ENCODE measurements at regions not wholly inside any gene's neighbourhood (a gene's known extent, or its start where the extent isn't known, plus 50 kb on each side); places are given as distances from the start of the nearest gene placed in this dataset.

GRCh38 chr12:58645946-58646345 is 274.4 kb downstream of the LRIG3 start (continued):
- TF ChIP-seq REST (IDR thresholded peaks at IDR 0.05): no peak

- no peak for TF ChIP-seq RAD21 (IDR thresholded peaks at IDR 0.05)
- no peak for TF ChIP-seq MAX (IDR thresholded peaks at IDR 0.05)
- TF ChIP-seq GABPA (IDR thresholded peaks at IDR 0.05 in 1 of 2, conservative IDR thresholded peaks at IDR 0.05 in 1 of 2): no peak
- no peak for TF ChIP-seq JUND (IDR thresholded peaks at IDR 0.05)
- TF ChIP-seq EGR1 (IDR thresholded peaks at IDR 0.05; ENCODE audit: low read depth in 2 of 2): no peak
- no peak for TF ChIP-seq NR2F2 (IDR thresholded peaks at IDR 0.05)
- TF ChIP-seq FOXA1 (IDR thresholded peaks at IDR 0.05): no peak
- TF ChIP-seq YY1 (IDR thresholded peaks at IDR 0.05): no peak
- TF ChIP-seq ZBTB33 (IDR thresholded peaks at IDR 0.05): no peak
- Histone ChIP-seq H3K4me3 (ENCODE audit: low read depth in 1 of 3, low read length in 3 of 3) (no peak overlapping the region), H3K9me3 (ENCODE audit: control insufficient read depth in 4 of 4, low read length in 3 of 4) (no peaks in the 10 kb centered on the region), H3K4me1 (ENCODE audit: control insufficient read depth in 4 of 4, insufficient read depth in 4 of 4, low read length in 3 of 4) (no peaks in the 10 kb centered on the region), H3K27ac (ENCODE audit: low read depth in 1 of 2, low read length in 2 of 2) (no peak overlapping the region), H3K36me3 (ENCODE audit: control insufficient read depth in 4 of 4, insufficient read depth in 3 of 4, low read depth in 1 of 4, low read length in 3 of 4) (no peaks in the 10 kb centered on the region), H3K9ac (ENCODE audit: low read depth in 1 of 2, low read length in 2 of 2) (no peak overlapping the region), H3K27me3 (ENCODE audit: control insufficient read depth in 4 of 4, insufficient read depth in 4 of 4, low read length in 3 of 4) (no peaks in the 10 kb centered on the region)
- 81% methylated on average over 3 of the region's 3 CpGs for WGBS
- DNase-seq (ENCODE audit: low spot score): no peak
Measured at GRCh38 chr12:58647495-58647894, 272.8 kb downstream of the LRIG3 start.

GRCh38 chr12:58648176-58648575 is 272.1 kb downstream of the LRIG3 start:
- H3K9me3 ChIP-seq (ENCODE audit: control insufficient read depth in 4 of 4, low read length in 3 of 4): no peaks in the 10 kb centered on the region
- H3K4me1 ChIP-seq (ENCODE audit: control insufficient read depth in 4 of 4, insufficient read depth in 4 of 4, low read length in 3 of 4): no peaks in the 10 kb centered on the region
- no peak overlapping the region for H3K4me3 ChIP-seq (ENCODE audit: low read depth in 1 of 3, low read length in 3 of 3)
- H3K36me3 ChIP-seq (ENCODE audit: control insufficient read depth in 4 of 4, insufficient read depth in 3 of 4, low read depth in 1 of 4, low read length in 3 of 4): no peaks in the 10 kb centered on the region
- H3K27me3 ChIP-seq (ENCODE audit: control insufficient read depth in 4 of 4, insufficient read depth in 4 of 4, low read length in 3 of 4): no peaks in the 10 kb centered on the region
- WGBS: 85% methylated on average over 4 of the region's 4 CpGs
- no peak overlapping the region for H3K27ac ChIP-seq (ENCODE audit: low read depth in 1 of 2, low read length in 2 of 2)
- DNase-seq (ENCODE audit: low spot score): no peak
- no peak overlapping the region for H3K9ac ChIP-seq (ENCODE audit: low read depth in 1 of 2, low read length in 2 of 2)
- TF ChIP-seq JUND (IDR thresholded peaks at IDR 0.05): no peak
- TF ChIP-seq REST (IDR thresholded peaks at IDR 0.05): no peak
- TF ChIP-seq HNF4A (conservative IDR thresholded peaks at IDR 0.05): no peak
- no peak for TF ChIP-seq FOXA2 (IDR thresholded peaks at IDR 0.05)
- TF ChIP-seq YY1 (IDR thresholded peaks at IDR 0.05): no peak
- TF ChIP-seq RXRA (IDR thresholded peaks at IDR 0.05): no peak
- TF ChIP-seq HNF4G (IDR thresholded peaks at IDR 0.05): no peak
- no peak for TF ChIP-seq FOXA1 (IDR thresholded peaks at IDR 0.05)
- TF ChIP-seq EGR1 (IDR thresholded peaks at IDR 0.05; ENCODE audit: low read depth in 2 of 2): no peak
- TF ChIP-seq RAD21 (IDR thresholded peaks at IDR 0.05): no peak
- no peak for TF ChIP-seq TAF1 (conservative IDR thresholded peaks at IDR 0.05)

Data from liver (tissue), 7 donors.